Cardiac muscle cell (in vitro differentiated cells and primary cell): ENCODE measurements at regions not wholly inside any gene's neighbourhood (a gene's known extent, or its start where the extent isn't known, plus 50 kb on each side); places are given as distances from the start of the nearest gene placed in this dataset.

Experiments
- DNase-seq, 2 donors: peaks; one replicate each; pipeline versions ENCODE4 v3.0.0 to v3.0.0-alpha.2; 2010 to 2017; ENCODE audit warnings: low read depth in 1 of 2, low spot score in 1 of 2
- H3K27ac ChIP-seq: fragments of 200-600 bp; sonication (generic); 2 replicates; pipeline ENCODE4 v1.5.1; 2016
- H3K27me3 ChIP-seq: fragments of 200-600 bp; sonication (generic); 2 replicates; pipeline ENCODE4 v1.6.0; 2016; ENCODE audit warnings: control low read depth
- H3K36me3 ChIP-seq: fragments of 200-600 bp; sonication (generic); 2 replicates; pipeline ENCODE4 v1.5.1; 2016; ENCODE audit warnings: control low read depth
- H3K4me1 ChIP-seq: fragments of 200-600 bp; sonication (generic); 2 replicates; pipeline ENCODE4 v1.8.1; 2017; ENCODE audit warnings: low read depth, mild to moderate bottlenecking, mixed run types
- H3K4me3 ChIP-seq: fragments of 200-600 bp; sonication (generic); 2 replicates; pipeline ENCODE4 v1.5.1; 2016; ENCODE audit warnings: mild to moderate bottlenecking
- H3K9me3 ChIP-seq: fragments of 200-600 bp; sonication (generic); 2 replicates; pipeline ENCODE4 v1.5.1; 2017; ENCODE audit warnings: low read depth, mild to moderate bottlenecking, control low read depth
- TF ChIP-seq, protein P1 (sequence below): IDR thresholded peaks from 2 replicates; pipeline ENCODE4 v1.5.1; 2012; ENCODE audit warnings: low read depth, mild to moderate bottlenecking, low read length

DNA sequence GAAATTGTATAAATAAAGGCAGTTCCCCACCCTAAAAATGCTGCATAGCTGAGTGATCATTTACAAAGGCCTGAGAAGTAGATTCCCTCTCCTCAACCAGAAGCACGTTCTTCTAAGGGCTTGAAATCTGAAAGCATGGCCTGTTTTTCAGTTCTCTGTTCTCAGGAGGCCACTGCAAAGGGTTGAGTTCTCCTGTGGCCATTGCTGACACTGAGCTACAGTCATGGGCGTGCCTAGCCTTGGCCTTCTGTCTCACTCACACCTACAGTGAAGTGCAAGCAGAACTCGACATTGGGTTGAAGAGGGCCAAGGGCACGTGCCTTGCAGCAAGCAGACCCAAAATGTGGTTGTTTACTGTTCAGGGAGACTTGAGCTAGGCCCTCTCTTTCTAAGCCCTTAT is 276.6 kb upstream of the VLDLR start:
- Histone ChIP-seq H3K27me3 (no peaks in the 10 kb centered on the region), H3K4me3 (no peak overlapping the region), H3K9me3 (no peaks in the 10 kb centered on the region), H3K4me1 (no peaks in the 10 kb centered on the region), H3K27ac (no peak overlapping the region), H3K36me3 (no peaks in the 10 kb centered on the region)
- TF ChIP-seq, protein P1, sequence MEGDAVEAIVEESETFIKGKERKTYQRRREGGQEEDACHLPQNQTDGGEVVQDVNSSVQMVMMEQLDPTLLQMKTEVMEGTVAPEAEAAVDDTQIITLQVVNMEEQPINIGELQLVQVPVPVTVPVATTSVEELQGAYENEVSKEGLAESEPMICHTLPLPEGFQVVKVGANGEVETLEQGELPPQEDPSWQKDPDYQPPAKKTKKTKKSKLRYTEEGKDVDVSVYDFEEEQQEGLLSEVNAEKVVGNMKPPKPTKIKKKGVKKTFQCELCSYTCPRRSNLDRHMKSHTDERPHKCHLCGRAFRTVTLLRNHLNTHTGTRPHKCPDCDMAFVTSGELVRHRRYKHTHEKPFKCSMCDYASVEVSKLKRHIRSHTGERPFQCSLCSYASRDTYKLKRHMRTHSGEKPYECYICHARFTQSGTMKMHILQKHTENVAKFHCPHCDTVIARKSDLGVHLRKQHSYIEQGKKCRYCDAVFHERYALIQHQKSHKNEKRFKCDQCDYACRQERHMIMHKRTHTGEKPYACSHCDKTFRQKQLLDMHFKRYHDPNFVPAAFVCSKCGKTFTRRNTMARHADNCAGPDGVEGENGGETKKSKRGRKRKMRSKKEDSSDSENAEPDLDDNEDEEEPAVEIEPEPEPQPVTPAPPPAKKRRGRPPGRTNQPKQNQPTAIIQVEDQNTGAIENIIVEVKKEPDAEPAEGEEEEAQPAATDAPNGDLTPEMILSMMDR, result no peak
- no peak for DNase-seq

DNA sequence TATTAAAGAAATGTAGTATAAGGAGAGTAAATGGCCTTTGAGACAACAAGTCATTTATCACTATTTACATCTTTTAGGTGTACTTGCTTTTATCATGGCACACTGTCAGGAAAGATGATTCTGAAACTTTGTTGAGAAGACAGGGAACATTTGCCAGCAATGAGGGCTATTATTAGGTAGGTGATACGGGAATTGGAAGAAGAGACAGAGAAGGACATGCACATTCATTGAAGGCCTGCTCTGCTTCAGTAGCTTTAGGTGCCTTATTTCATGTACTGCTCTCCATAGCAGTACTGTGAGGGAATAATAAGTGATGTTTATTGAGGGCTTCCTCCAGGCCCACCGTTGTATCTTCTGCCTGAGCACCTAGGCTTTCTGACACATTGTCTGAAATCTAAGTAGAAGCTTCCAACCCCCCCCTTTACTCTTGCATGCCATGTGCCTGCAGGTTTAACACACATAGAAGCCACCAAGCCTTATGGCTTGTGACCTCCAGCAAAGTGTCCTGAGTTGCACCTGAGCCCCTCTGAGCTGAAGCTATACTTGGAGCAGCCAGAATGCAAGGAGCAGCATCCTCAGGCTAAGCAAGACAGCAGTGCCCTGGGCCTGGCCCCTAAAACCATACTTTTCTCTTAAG is 275.2 kb upstream of the VLDLR start:
- no peaks in the 10 kb centered on the region for H3K9me3 ChIP-seq
- TF ChIP-seq, protein P1, result no peak
- H3K36me3 ChIP-seq, result no peaks in the 10 kb centered on the region
- no peak overlapping the region for H3K27ac ChIP-seq
- no peaks in the 10 kb centered on the region for H3K4me1 ChIP-seq
- no peaks in the 10 kb centered on the region for H3K27me3 ChIP-seq
- no peak for DNase-seq
- no peak overlapping the region for H3K4me3 ChIP-seq

DNA sequence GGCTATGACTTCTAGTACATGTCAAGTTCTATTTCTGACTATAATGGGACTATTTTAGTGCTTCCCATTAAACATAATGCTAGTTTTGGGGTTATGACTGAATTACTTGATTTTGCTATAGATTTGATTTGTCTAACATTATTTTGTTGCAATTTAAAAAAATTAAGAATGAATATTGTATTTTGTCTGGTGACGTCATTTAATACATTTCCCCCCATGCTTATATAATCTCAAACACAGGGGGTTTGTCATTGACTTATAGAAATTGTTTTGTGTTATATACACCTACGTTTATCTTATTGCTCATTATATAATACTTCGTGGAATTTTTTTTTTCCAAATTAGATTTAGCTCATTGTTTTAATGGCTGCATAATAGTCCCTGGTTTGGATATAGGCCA is 270.3 kb upstream of the VLDLR start:
- DNase-seq, result no peak
- no peaks in the 10 kb centered on the region for H3K9me3 ChIP-seq
- TF ChIP-seq, protein P1, result no peak

DNA sequence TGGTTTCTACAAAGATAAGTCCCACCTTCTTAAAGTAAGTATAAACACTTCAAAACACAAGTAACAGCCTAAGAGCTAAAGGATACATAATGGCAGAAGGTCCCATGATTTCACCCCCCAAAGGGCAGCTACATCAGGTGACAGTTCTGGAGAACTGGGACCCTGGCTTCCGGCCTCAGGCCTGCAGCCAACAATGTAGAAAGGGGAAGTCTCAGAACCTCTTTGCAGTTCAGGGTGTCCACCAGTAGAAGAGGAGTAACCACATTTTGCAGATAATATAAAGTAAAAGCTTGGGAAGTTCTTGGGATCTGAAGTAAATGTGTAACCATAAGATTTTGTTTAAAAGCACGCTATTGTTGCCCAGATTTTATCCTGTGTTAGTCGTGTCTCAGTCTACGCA is 267.4 kb upstream of the VLDLR start:
- H3K9me3 ChIP-seq, result no peaks in the 10 kb centered on the region
- H3K36me3 ChIP-seq, result no peaks in the 10 kb centered on the region
- H3K4me3 ChIP-seq, result no peak overlapping the region
- H3K27ac ChIP-seq, result no peak overlapping the region
- TF ChIP-seq, protein P1, result no peak
- H3K27me3 ChIP-seq, result no peaks in the 10 kb centered on the region
- no peak for DNase-seq
- no peaks in the 10 kb centered on the region for H3K4me1 ChIP-seq

More for the DNA sequence above, 270.3 kb upstream of the VLDLR start:
- H3K4me1 ChIP-seq, result no peaks in the 10 kb centered on the region
- H3K27me3 ChIP-seq, result no peaks in the 10 kb centered on the region
- no peak overlapping the region for H3K4me3 ChIP-seq
- no peak overlapping the region for H3K27ac ChIP-seq
- no peaks in the 10 kb centered on the region for H3K36me3 ChIP-seq

DNA sequence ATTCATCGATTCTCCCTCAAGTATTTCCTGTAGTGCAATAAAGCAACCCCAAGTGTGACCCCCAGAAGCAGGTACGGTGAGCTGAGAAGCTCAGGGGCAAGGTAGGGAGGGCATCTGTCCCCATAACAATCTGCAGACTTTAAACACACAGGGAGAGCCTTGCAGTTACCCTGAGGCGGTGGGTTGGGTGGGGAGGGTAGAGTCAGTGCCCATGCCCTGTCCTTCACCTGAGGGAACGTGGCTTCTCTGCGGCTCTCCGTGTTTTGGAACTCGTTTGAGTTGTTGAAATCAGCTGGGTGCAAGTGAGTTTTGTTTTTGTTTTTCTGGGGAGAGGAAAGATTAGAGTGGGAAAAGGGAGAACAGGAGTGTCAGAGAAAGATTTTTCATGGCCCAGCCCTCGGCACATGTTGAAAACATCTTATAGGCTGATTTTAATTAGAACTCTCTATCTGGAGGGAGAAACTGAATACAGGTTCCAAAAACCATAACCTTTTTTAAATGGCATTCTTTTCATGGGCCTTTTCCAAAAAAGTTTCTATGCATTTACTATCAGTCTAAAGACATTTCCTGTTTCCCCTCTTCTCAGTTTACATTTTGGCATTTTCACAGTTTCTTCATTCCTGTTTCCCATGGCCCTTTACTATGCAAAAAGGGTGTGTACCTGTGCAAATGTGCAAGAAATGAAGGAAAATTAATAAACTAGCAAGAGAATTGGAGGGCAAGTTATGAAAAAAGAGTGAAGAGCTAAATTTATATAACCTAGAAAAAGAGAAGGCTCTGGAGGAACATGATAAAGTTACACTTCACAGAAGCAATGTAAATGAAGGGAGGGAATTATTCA is 266.5 kb upstream of the VLDLR start:
- no peak overlapping the region for H3K27ac ChIP-seq
- peak in 1 of 2 donors; percentile 34 for DNase-seq
- TF ChIP-seq, protein P1, result no peak
- H3K4me3 ChIP-seq, result no peak overlapping the region
- H3K36me3 ChIP-seq, result no peaks in the 10 kb centered on the region
- H3K9me3 ChIP-seq, result no peaks in the 10 kb centered on the region
- no peaks in the 10 kb centered on the region for H3K27me3 ChIP-seq
- H3K4me1 ChIP-seq, result peaks cover 7% of the 10 kb centered on the region
